Adrenal gland (tissue), 5 donors: ENCODE measurements at regions not wholly inside any gene's neighbourhood (a gene's known extent, or its start where the extent isn't known, plus 50 kb on each side); places are given as distances from the start of the nearest gene placed in this dataset.

Experiments used
- CTCF ChIP-seq, 6 experiments: fragments of 450-650 bp in 4 of 6; fragments of 200-600 bp in 2 of 6; sonication (generic) in 1 of 6; IDR thresholded peaks; 1 replicate in 5 of 6; 2 replicates in 1 of 6; pipeline versions ENCODE4 v1.5.1 to v1.8.0; 2016 to 2021; ENCODE audit warnings: antibody characterized with exemption in 6 of 6, mild to moderate bottlenecking in 2 of 6, moderate library complexity in 1 of 6
- POLR2A ChIP-seq, 2 donors: fragments of 450-650 bp; IDR thresholded peaks; one replicate each; pipeline ENCODE4 v1.6.1; 2017; ENCODE audit warnings: antibody characterized with exemption in 2 of 2, mild to moderate bottlenecking in 2 of 2, moderate library complexity in 1 of 2
- donor health status: DM: no; HTN: no; CAD: no.

GRCh38 chr5:176186107-176186506 is 52.1 kb upstream of the SIMC1 start:
- TF ChIP-seq POLR2A (IDR thresholded peaks at IDR 0.05) (no peak), CTCF (IDR thresholded peaks at IDR 0.05) (no peak)
